Neural cell (in vitro differentiated cells): ENCODE measurements at regions not wholly inside any gene's neighbourhood (a gene's known extent, or its start where the extent isn't known, plus 50 kb on each side); places are given as distances from the start of the nearest gene placed in this dataset.

ENCODE experiments used
- CTCF ChIP-seq: fragments of 450-650 bp; IDR thresholded peaks from 2 replicates; pipeline ENCODE4 v1.5.1; 2014; ENCODE audit warnings: antibody characterized with exemption, mild to moderate bottlenecking, moderate library complexity; ENCODE audit not compliant: poor library complexity, severe bottlenecking
- EP300 ChIP-seq: fragments of 450-650 bp; conservative IDR thresholded peaks from 2 replicates; pipeline ENCODE4 v1.6.1; 2014; ENCODE audit warnings: antibody characterized with exemption, mild to moderate bottlenecking, moderate library complexity; ENCODE audit not compliant: poor library complexity, severe bottlenecking
- EZH2 ChIP-seq: fragments of 200-600, 300-800 bp; shearing (Covaris generic), sonication (generic); IDR thresholded peaks from 2 replicates; pipeline ENCODE4 v1.6.1; 2014; ENCODE audit warnings: antibody characterized with exemption, low read length, borderline replicate concordance, mild to moderate bottlenecking; ENCODE audit not compliant: insufficient read depth, poor library complexity, severe bottlenecking
- POLR2AphosphoS5 ChIP-seq: IDR thresholded peaks from 2 replicates; pipeline ENCODE4 v1.6.1; 2012
- SMC3 ChIP-seq: fragments of 450-650 bp; conservative IDR thresholded peaks from 2 replicates; pipeline ENCODE4 v1.6.1; 2014; ENCODE audit warnings: antibody characterized with exemption, mild to moderate bottlenecking, moderate library complexity; ENCODE audit not compliant: poor library complexity
- TAF1 ChIP-seq: IDR thresholded peaks from 2 replicates; pipeline ENCODE4 v1.6.1; 2012; ENCODE audit warnings: low read depth

- TF ChIP-seq POLR2AphosphoS5 (no peak), SMC3 (no peak), CTCF (no peak), EP300 (no peak), EZH2 (no peak), TAF1 (no peak)
Measured at GRCh38 chr2:186972281-186972970, 123.5 kb upstream of the ZSWIM2 start.
